ENCODE measurements at regions not wholly inside any gene's neighbourhood (a gene's known extent, or its start where the extent isn't known, plus 50 kb on each side); places are given as distances from the start of the nearest gene placed in this dataset.

DNA sequence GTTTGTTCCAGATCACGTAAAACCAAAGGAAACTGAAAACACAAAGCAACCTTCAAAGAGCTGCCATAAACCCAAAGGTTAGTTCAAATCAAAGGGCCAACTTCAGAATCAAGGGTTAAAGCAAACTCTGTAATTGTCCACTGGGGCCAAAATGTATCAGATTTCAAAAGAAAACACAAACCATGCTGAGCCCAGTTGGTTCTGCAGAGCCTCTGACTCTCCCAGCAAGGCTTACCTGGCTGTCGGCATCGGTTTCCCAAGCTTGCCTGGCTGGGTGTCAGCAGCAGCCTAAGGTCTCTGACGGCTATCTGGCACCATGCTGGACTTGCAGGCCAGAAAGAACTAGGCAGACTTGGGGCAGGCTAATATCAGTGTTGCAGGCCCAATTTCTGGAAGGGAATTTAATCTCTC, 125.3 kb downstream of the DAD1 start:
- Histone ChIP-seq H3K36me3 (ENCODE audit: control insufficient read depth, insufficient read depth, low read length) (no peaks in the 10 kb centered on the region), H3K27me3 (ENCODE audit: control insufficient read depth, insufficient read depth, low read length) (no peaks in the 10 kb centered on the region), H3K4me1 (no peaks in the 10 kb centered on the region), H3K4me2 (ENCODE audit: low read length) (no peak overlapping the region), H3K27ac (no peak overlapping the region), H3K79me2 (no peaks in the 10 kb centered on the region), H3K9me3 (ENCODE audit: control insufficient read depth, low read length) (no peaks in the 10 kb centered on the region), H3K4me3 (ENCODE audit: low read depth, low read length) (no peak overlapping the region), H3K9ac (no peak overlapping the region), H2AFZ (peak overlapping the region; percentile 44)
- TF ChIP-seq, protein P1, sequence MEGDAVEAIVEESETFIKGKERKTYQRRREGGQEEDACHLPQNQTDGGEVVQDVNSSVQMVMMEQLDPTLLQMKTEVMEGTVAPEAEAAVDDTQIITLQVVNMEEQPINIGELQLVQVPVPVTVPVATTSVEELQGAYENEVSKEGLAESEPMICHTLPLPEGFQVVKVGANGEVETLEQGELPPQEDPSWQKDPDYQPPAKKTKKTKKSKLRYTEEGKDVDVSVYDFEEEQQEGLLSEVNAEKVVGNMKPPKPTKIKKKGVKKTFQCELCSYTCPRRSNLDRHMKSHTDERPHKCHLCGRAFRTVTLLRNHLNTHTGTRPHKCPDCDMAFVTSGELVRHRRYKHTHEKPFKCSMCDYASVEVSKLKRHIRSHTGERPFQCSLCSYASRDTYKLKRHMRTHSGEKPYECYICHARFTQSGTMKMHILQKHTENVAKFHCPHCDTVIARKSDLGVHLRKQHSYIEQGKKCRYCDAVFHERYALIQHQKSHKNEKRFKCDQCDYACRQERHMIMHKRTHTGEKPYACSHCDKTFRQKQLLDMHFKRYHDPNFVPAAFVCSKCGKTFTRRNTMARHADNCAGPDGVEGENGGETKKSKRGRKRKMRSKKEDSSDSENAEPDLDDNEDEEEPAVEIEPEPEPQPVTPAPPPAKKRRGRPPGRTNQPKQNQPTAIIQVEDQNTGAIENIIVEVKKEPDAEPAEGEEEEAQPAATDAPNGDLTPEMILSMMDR (IDR thresholded peaks at IDR 0.05) = no peak

DNA sequence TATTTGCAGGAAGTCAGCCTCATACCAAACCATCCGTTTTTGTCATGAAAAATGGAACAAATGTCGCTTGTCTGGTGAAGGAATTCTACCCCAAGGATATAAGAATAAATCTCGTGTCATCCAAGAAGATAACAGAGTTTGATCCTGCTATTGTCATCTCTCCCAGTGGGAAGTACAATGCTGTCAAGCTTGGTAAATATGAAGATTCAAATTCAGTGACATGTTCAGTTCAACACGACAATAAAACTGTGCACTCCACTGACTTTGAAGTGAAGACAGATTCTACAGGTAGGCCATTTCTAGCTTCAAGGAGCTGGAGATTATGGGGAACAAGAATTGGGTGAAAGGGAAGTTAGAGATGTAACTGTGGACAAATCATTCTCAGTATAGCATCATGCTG, 126.1 kb downstream of the DAD1 start:
- no peaks in the 10 kb centered on the region for H3K36me3 ChIP-seq (ENCODE audit: control insufficient read depth, insufficient read depth, low read length)
- TF ChIP-seq, protein P1 (IDR thresholded peaks at IDR 0.05) = no peak

DNA sequence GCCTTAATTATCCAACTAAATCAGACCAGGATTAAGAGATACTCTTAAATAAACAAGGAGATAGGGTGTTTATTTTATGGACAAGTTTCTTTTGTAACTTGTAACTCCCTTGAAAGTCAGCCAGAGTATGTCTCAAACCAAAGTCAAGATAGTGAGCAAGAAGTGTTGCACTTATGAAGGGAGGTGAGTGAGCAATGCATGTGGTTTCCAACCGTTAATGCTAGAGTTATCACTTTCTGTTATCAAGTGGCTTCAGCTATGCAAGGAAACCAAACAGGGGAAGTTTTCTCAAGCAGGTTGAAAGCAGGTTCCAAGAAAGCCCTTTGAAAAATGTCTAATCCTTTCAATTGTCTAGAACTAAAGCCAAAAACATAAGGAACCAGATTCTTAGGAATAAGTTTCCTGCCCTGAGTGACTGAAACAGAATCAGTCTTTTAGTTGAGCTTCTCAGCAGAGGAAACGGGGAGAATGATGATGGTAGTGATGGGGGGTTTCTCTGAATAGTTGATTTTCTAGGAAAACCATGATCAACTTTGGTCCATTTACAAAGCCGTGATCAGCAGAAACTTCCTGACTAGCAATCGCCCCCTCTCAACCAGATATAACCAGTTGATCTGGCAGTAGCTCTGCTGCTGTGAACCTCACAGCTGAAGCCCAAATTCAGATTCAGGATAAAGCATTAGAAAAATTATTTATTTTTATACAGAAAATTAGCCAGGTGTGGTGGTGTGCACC, 128.4 kb downstream of the DAD1 start:
- Histone ChIP-seq H3K4me3 (ENCODE audit: low read depth, low read length) (no peak overlapping the region), H2AFZ (no peak overlapping the region), H3K36me3 (ENCODE audit: control insufficient read depth, insufficient read depth, low read length) (no peaks in the 10 kb centered on the region), H3K27ac (no peak overlapping the region), H3K9me3 (ENCODE audit: control insufficient read depth, low read length) (no peaks in the 10 kb centered on the region), H3K27me3 (ENCODE audit: control insufficient read depth, insufficient read depth, low read length) (no peaks in the 10 kb centered on the region), H3K4me2 (ENCODE audit: low read length) (no peak overlapping the region), H3K9ac (no peak overlapping the region), H3K79me2 (no peaks in the 10 kb centered on the region), H3K4me1 (no peaks in the 10 kb centered on the region)
- TF ChIP-seq, protein P1 (IDR thresholded peaks at IDR 0.05) = no peak

More for the DNA sequence above, 126.1 kb downstream of the DAD1 start:
- no peaks in the 10 kb centered on the region for H3K27me3 ChIP-seq (ENCODE audit: control insufficient read depth, insufficient read depth, low read length)
- H3K27ac ChIP-seq = no peak overlapping the region
- no peak overlapping the region for H3K9ac ChIP-seq
- no peaks in the 10 kb centered on the region for H3K4me1 ChIP-seq
- no peak overlapping the region for H3K4me3 ChIP-seq (ENCODE audit: low read depth, low read length)
- no peak overlapping the region for H2AFZ ChIP-seq
- no peak overlapping the region for H3K4me2 ChIP-seq (ENCODE audit: low read length)
- H3K79me2 ChIP-seq = no peaks in the 10 kb centered on the region
- no peaks in the 10 kb centered on the region for H3K9me3 ChIP-seq (ENCODE audit: control insufficient read depth, low read length)

DNA sequence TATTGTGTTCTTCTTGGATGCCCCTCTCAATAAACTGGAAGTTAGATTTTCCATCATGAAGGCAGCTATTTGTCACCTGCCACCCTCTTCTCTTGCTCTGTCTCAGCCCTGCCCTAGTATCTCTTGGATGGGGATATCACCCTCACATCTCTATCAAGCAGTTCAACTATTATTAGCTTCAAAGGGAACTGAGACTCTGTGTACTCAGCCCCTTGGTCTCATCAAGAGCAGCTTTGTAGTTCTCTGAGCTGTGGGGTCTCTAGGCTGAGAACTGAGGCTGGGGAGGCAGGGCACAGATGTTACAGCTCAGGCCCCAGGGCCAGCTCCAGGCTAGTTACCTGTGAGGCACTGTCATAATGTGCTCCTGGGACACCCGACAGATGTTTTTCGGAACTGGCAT, 130.3 kb downstream of the DAD1 start:
- no peak overlapping the region for H2AFZ ChIP-seq
- H3K27me3 ChIP-seq (ENCODE audit: control insufficient read depth, insufficient read depth, low read length) = no peaks in the 10 kb centered on the region
- no peak overlapping the region for H3K4me2 ChIP-seq (ENCODE audit: low read length)
- H3K9ac ChIP-seq = no peak overlapping the region
- no peaks in the 10 kb centered on the region for H3K9me3 ChIP-seq (ENCODE audit: control insufficient read depth, low read length)
- no peaks in the 10 kb centered on the region for H3K79me2 ChIP-seq
- H3K4me1 ChIP-seq = no peaks in the 10 kb centered on the region
- TF ChIP-seq, protein P1 (IDR thresholded peaks at IDR 0.05) = no peak
- no peak overlapping the region for H3K4me3 ChIP-seq (ENCODE audit: low read depth, low read length)
- H3K27ac ChIP-seq = no peak overlapping the region
- H3K36me3 ChIP-seq (ENCODE audit: control insufficient read depth, insufficient read depth, low read length) = no peaks in the 10 kb centered on the region
